Central memory CD8-positive, alpha-beta T cell (primary cell): ENCODE measurements at regions not wholly inside any gene's neighbourhood (a gene's known extent, or its start where the extent isn't known, plus 50 kb on each side); places are given as distances from the start of the nearest gene placed in this dataset.

ENCODE experiments used
- ATAC-seq: fragments of 150-1000 bp; cut with Tn5 transposase; replicated peaks from 2 replicates; pipeline ENCODE4 v1.10.0; 2022; ENCODE audit warnings: mild to moderate bottlenecking, moderate FRiP score, moderate number of reproducible peaks; ENCODE audit not compliant: poor library complexity, severe bottlenecking; ENCODE audit errors: extremely low read depth
- DNase-seq, 2 donors: peaks; one replicate each; pipeline ENCODE4 v3.0.0; 2021; ENCODE audit warnings: low spot score in 2 of 2
- H3K27ac Mint-ChIP-seq: one replicate; pipeline ENCODE4 v1.8.0; 2022; ENCODE audit warnings: low read depth, mild to moderate bottlenecking, moderate library complexity, mixed read lengths
- H3K27me3 Mint-ChIP-seq: one replicate; pipeline ENCODE4 v1.8.0; 2022; ENCODE audit warnings: mixed read lengths
- H3K36me3 Mint-ChIP-seq: one replicate; pipeline ENCODE4 v1.8.0; 2022; ENCODE audit warnings: mild to moderate bottlenecking, moderate library complexity, mixed read lengths; ENCODE audit not compliant: insufficient read depth
- H3K4me1 Mint-ChIP-seq: one replicate; pipeline ENCODE4 v1.8.0; 2022; ENCODE audit warnings: mixed read lengths
- H3K4me3 Mint-ChIP-seq: one replicate; pipeline ENCODE4 v1.8.0; 2022; ENCODE audit warnings: mild to moderate bottlenecking, moderate library complexity, mixed read lengths
- H3K9me3 Mint-ChIP-seq: one replicate; pipeline ENCODE4 v1.8.0; 2022; ENCODE audit warnings: mixed read lengths

GRCh38 chr12:58487255-58487654 lies 433.0 kb downstream of the LRIG3 start:
- no peaks in the 10 kb centered on the region for H3K27me3 Mint-ChIP-seq
- no peak for ATAC-seq
- no peaks in the 10 kb centered on the region for H3K36me3 Mint-ChIP-seq
- H3K9me3 Mint-ChIP-seq: no peaks in the 10 kb centered on the region
- no peak for DNase-seq
- no peak overlapping the region for H3K4me3 Mint-ChIP-seq
- no peaks in the 10 kb centered on the region for H3K4me1 Mint-ChIP-seq
- H3K27ac Mint-ChIP-seq: no peak overlapping the region

GRCh38 chr12:58487678-58488161 lies 432.6 kb downstream of the LRIG3 start:
- no peak for ATAC-seq
- Mint-ChIP-seq H3K4me1 (no peaks in the 10 kb centered on the region), H3K4me3 (no peak overlapping the region), H3K36me3 (no peaks in the 10 kb centered on the region), H3K9me3 (no peaks in the 10 kb centered on the region), H3K27me3 (no peaks in the 10 kb centered on the region), H3K27ac (no peak overlapping the region)
- DNase-seq: no peak

GRCh38 chr12:58489394-58489793 lies 430.9 kb downstream of the LRIG3 start:
- no peaks in the 10 kb centered on the region for H3K4me1 Mint-ChIP-seq
- DNase-seq: no peak
- no peaks in the 10 kb centered on the region for H3K36me3 Mint-ChIP-seq
- no peak overlapping the region for H3K27ac Mint-ChIP-seq
- no peak for ATAC-seq
- H3K9me3 Mint-ChIP-seq: no peaks in the 10 kb centered on the region
- H3K27me3 Mint-ChIP-seq: no peaks in the 10 kb centered on the region
- no peak overlapping the region for H3K4me3 Mint-ChIP-seq

- Mint-ChIP-seq H3K4me3 (no peak overlapping the region), H3K27me3 (no peaks in the 10 kb centered on the region), H3K36me3 (no peaks in the 10 kb centered on the region), H3K9me3 (no peaks in the 10 kb centered on the region), H3K27ac (no peak overlapping the region), H3K4me1 (no peaks in the 10 kb centered on the region)
- ATAC-seq (no peak), DNase-seq (no peak)
These were observed 429.0 kb downstream of the LRIG3 start for GRCh38 chr12:58491306-58491705.

GRCh38 chr12:58496411-58497190 lies 423.7 kb downstream of the LRIG3 start:
- H3K36me3 Mint-ChIP-seq: no peaks in the 10 kb centered on the region
- no peaks in the 10 kb centered on the region for H3K27me3 Mint-ChIP-seq
- H3K9me3 Mint-ChIP-seq: peaks cover 4% of the 10 kb centered on the region
- no peak overlapping the region for H3K4me3 Mint-ChIP-seq
- no peak for ATAC-seq
- H3K4me1 Mint-ChIP-seq: no peaks in the 10 kb centered on the region
- no peak for DNase-seq
- no peak overlapping the region for H3K27ac Mint-ChIP-seq

- ATAC-seq: no peak
- H3K4me1 Mint-ChIP-seq: no peaks in the 10 kb centered on the region
- no peaks in the 10 kb centered on the region for H3K27me3 Mint-ChIP-seq
- H3K4me3 Mint-ChIP-seq: no peak overlapping the region
- no peak for DNase-seq
- H3K36me3 Mint-ChIP-seq: no peaks in the 10 kb centered on the region
- peaks cover 4% of the 10 kb centered on the region for H3K9me3 Mint-ChIP-seq
- H3K27ac Mint-ChIP-seq: no peak overlapping the region
These were observed 419.9 kb downstream of the LRIG3 start for GRCh38 chr12:58500399-58500798.

- Mint-ChIP-seq H3K27me3 (no peaks in the 10 kb centered on the region), H3K27ac (no peak overlapping the region), H3K36me3 (no peaks in the 10 kb centered on the region), H3K9me3 (peaks cover 9% of the 10 kb centered on the region), H3K4me1 (no peaks in the 10 kb centered on the region), H3K4me3 (no peak overlapping the region)
- DNase-seq (no peak), ATAC-seq (no peak)
These were observed 418.1 kb downstream of the LRIG3 start for GRCh38 chr12:58502226-58502625.

- H3K9me3 Mint-ChIP-seq: peaks cover 9% of the 10 kb centered on the region
- ATAC-seq (no peak), DNase-seq (no peak)
- H3K27me3 Mint-ChIP-seq: no peaks in the 10 kb centered on the region
- no peak overlapping the region for H3K27ac Mint-ChIP-seq
- no peaks in the 10 kb centered on the region for H3K4me1 Mint-ChIP-seq
- no peak overlapping the region for H3K4me3 Mint-ChIP-seq
- H3K36me3 Mint-ChIP-seq: no peaks in the 10 kb centered on the region
These were observed 417.5 kb downstream of the LRIG3 start for GRCh38 chr12:58502841-58503240.

GRCh38 chr12:58503731-58504130 lies 416.6 kb downstream of the LRIG3 start:
- H3K27ac Mint-ChIP-seq: no peak overlapping the region
- no peaks in the 10 kb centered on the region for H3K4me1 Mint-ChIP-seq
- no peaks in the 10 kb centered on the region for H3K36me3 Mint-ChIP-seq
- no peak for DNase-seq
- H3K4me3 Mint-ChIP-seq: no peak overlapping the region
- ATAC-seq: no peak
- H3K9me3 Mint-ChIP-seq: peaks cover 13% of the 10 kb centered on the region
- no peaks in the 10 kb centered on the region for H3K27me3 Mint-ChIP-seq

GRCh38 chr12:58504143-58504938 lies 416.0 kb downstream of the LRIG3 start:
- ATAC-seq (no peak), DNase-seq (no peak)
- H3K27me3 Mint-ChIP-seq: no peaks in the 10 kb centered on the region

GRCh38 chr12:58509116-58509885 lies 411.0 kb downstream of the LRIG3 start:
- H3K36me3 Mint-ChIP-seq: no peaks in the 10 kb centered on the region
- H3K27ac Mint-ChIP-seq: no peak overlapping the region
- ATAC-seq (no peak), DNase-seq (no peak)
- H3K4me3 Mint-ChIP-seq: no peak overlapping the region
- no peaks in the 10 kb centered on the region for H3K27me3 Mint-ChIP-seq
- H3K4me1 Mint-ChIP-seq: no peaks in the 10 kb centered on the region
- H3K9me3 Mint-ChIP-seq: peaks cover 28% of the 10 kb centered on the region

More at GRCh38 chr12:58504143-58504938, 416.0 kb downstream of the LRIG3 start:
- Mint-ChIP-seq H3K4me3 (no peak overlapping the region), H3K9me3 (peaks cover 13% of the 10 kb centered on the region), H3K27ac (no peak overlapping the region), H3K36me3 (no peaks in the 10 kb centered on the region), H3K4me1 (no peaks in the 10 kb centered on the region)

GRCh38 chr12:58513301-58513834 lies 406.9 kb downstream of the LRIG3 start:
- DNase-seq: no peak
- ATAC-seq: no peak
- Mint-ChIP-seq H3K27me3 (no peaks in the 10 kb centered on the region), H3K4me1 (no peaks in the 10 kb centered on the region), H3K4me3 (no peak overlapping the region), H3K27ac (no peak overlapping the region), H3K36me3 (no peaks in the 10 kb centered on the region), H3K9me3 (peaks cover 31% of the 10 kb centered on the region)
